NB4 (cell line): ENCODE measurements at regions not wholly inside any gene's neighbourhood (a gene's known extent, or its start where the extent isn't known, plus 50 kb on each side); places are given as distances from the start of the nearest gene placed in this dataset.

Experiments
- CTCF ChIP-seq: IDR thresholded peaks from one replicate; pipeline ENCODE4 v1.5.1; 2012; ENCODE audit warnings: low read depth, low read length
- POLR2A ChIP-seq: IDR thresholded peaks from 2 replicates; pipeline ENCODE4 v1.6.1; 2011; ENCODE audit warnings: mild to moderate bottlenecking; ENCODE audit not compliant: insufficient read length; ENCODE audit errors: extremely low read depth

GRCh38 chr10:128879030-128879429 lies 588.0 kb upstream of the MGMT start:
- TF ChIP-seq CTCF (no peak), POLR2A (no peak)
